ENCODE measurements at regions not wholly inside any gene's neighbourhood (a gene's known extent, or its start where the extent isn't known, plus 50 kb on each side); places are given as distances from the start of the nearest gene placed in this dataset.

DNA sequence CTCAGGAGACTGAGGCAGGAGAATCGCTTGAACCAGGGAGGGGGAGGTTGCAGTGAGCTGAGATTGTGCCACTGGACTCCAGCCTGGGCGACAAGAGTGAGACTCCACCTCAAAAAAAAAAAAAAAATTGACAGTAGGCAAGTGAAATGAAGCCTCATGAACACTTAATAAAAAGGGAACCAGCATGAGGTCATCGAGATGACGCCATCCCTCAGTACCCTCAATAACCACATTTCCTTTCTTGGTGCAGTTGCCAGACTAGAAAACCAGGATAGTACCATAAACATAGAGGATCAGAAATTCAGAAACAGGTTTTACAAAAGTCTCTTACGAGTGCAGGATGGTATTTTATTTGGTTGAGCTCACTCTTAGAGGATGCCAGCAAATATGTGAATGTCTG, 584.1 kb downstream of the MAFB start:
- TF ChIP-seq POLR2A (IDR thresholded peaks at IDR 0.05), result no peak
- TF ChIP-seq, protein P1, sequence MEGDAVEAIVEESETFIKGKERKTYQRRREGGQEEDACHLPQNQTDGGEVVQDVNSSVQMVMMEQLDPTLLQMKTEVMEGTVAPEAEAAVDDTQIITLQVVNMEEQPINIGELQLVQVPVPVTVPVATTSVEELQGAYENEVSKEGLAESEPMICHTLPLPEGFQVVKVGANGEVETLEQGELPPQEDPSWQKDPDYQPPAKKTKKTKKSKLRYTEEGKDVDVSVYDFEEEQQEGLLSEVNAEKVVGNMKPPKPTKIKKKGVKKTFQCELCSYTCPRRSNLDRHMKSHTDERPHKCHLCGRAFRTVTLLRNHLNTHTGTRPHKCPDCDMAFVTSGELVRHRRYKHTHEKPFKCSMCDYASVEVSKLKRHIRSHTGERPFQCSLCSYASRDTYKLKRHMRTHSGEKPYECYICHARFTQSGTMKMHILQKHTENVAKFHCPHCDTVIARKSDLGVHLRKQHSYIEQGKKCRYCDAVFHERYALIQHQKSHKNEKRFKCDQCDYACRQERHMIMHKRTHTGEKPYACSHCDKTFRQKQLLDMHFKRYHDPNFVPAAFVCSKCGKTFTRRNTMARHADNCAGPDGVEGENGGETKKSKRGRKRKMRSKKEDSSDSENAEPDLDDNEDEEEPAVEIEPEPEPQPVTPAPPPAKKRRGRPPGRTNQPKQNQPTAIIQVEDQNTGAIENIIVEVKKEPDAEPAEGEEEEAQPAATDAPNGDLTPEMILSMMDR (IDR thresholded peaks at IDR 0.05), result no peak
- TF ChIP-seq EP300 (IDR thresholded peaks at IDR 0.05), result no peak

Measured in ovary (tissue), 3 donors.